ENCODE measurements at regions not wholly inside any gene's neighbourhood (a gene's known extent, or its start where the extent isn't known, plus 50 kb on each side); places are given as distances from the start of the nearest gene placed in this dataset.

DNA sequence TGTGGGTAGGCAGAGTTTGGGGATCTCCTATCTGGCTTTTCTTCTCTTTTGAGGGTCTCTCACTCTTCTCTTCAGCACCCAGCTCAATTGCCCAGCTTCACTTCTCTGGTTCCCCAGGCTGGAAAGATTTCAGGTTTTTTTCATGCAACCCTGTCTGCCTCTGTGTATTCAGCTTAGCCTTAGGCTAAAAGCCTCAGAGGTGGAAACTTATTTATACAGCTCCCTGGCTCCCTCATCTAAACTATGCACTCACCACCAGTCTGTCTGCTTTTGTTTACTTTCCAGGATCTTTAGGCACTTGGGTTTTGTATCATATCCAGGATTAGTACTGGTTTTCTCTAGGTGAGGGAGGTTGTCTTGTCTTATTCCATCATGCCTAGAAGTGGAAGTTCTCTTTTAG lies 540.2 kb upstream of the TRPC7 start:
- no peak overlapping the region for H3K4me3 ChIP-seq
- no peak for DNase-seq (ENCODE audit: low spot score in 2 of 2)
- H3K4me1 ChIP-seq, result no peaks in the 10 kb centered on the region
- H3K36me3 ChIP-seq, result no peaks in the 10 kb centered on the region
- H3K27me3 ChIP-seq, result no peaks in the 10 kb centered on the region
- TF ChIP-seq, protein P1, sequence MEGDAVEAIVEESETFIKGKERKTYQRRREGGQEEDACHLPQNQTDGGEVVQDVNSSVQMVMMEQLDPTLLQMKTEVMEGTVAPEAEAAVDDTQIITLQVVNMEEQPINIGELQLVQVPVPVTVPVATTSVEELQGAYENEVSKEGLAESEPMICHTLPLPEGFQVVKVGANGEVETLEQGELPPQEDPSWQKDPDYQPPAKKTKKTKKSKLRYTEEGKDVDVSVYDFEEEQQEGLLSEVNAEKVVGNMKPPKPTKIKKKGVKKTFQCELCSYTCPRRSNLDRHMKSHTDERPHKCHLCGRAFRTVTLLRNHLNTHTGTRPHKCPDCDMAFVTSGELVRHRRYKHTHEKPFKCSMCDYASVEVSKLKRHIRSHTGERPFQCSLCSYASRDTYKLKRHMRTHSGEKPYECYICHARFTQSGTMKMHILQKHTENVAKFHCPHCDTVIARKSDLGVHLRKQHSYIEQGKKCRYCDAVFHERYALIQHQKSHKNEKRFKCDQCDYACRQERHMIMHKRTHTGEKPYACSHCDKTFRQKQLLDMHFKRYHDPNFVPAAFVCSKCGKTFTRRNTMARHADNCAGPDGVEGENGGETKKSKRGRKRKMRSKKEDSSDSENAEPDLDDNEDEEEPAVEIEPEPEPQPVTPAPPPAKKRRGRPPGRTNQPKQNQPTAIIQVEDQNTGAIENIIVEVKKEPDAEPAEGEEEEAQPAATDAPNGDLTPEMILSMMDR (IDR thresholded peaks at IDR 0.05), result no peak
- no peak for TF ChIP-seq POLR2A (IDR thresholded peaks at IDR 0.05)
- TF ChIP-seq EP300 (IDR thresholded peaks at IDR 0.05), result no peak
- no peak overlapping the region for H3K27ac ChIP-seq
- H3K9me3 ChIP-seq, result peaks cover 0 to 18% (median 1%) of the 10 kb centered on the region in 4 donors

DNA sequence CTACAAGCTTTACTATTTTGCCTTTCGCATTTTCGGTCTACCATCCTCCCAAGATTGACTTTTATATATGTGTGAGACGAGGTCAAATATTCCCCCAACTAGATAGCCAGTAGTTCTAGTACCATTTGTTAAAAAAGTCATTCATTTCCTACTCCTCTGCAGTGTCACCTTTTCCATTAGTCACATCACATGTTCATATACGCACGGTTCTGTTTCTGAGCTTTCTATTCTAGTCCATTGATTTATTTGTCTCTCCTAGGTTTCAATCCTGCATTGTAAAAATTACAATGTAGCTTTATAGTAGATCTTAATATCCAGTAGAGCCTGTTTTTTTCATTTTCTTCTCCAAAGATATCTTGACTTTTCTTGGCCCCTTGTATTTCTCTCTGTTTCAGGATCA lies 528.7 kb upstream of the TRPC7 start:
- WGBS, 2 donors, result 65 to 78% methylated on average over 5 of the region's 5 CpGs
- no peaks in the 10 kb centered on the region for H3K4me1 ChIP-seq
- no peaks in the 10 kb centered on the region for H3K36me3 ChIP-seq
- H3K27me3 ChIP-seq, result no peaks in the 10 kb centered on the region
- H3K4me3 ChIP-seq, result no peak overlapping the region
- no peak for TF ChIP-seq EP300 (IDR thresholded peaks at IDR 0.05)
- TF ChIP-seq POLR2A (IDR thresholded peaks at IDR 0.05), result no peak
- TF ChIP-seq, protein P1 (IDR thresholded peaks at IDR 0.05), result no peak
- peaks cover 0 to 9% (median 0%) of the 10 kb centered on the region in 4 donors for H3K9me3 ChIP-seq
- no peak overlapping the region for H3K27ac ChIP-seq
- no peak for DNase-seq (ENCODE audit: low spot score in 2 of 2)

DNA sequence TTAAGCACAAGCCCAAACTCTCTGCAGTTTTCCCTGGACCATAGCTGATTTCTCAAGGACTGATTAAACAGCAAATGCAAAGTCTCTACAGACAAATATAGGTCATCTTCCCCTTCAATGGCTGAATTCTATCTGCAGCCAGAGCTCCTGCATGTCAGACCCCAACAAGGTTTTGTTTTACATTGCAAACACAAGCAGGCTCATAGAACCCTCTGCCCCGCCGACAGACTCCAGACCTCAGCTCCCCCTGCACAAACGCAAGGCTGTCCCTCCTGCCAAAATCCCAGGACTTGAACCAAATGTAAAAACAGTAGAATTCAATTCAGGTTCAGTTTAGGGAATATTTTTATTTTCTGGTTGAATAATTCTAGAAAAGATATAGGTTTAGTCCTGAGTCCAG lies 526.7 kb upstream of the TRPC7 start:
- no peaks in the 10 kb centered on the region for H3K27me3 ChIP-seq
- TF ChIP-seq, protein P1 (IDR thresholded peaks at IDR 0.05), result no peak
- TF ChIP-seq EP300 (IDR thresholded peaks at IDR 0.05) (no peak), POLR2A (IDR thresholded peaks at IDR 0.05) (no peak)
- no peaks in the 10 kb centered on the region for H3K9me3 ChIP-seq
- H3K4me1 ChIP-seq, result no peaks in the 10 kb centered on the region
- H3K4me3 ChIP-seq, result no peak overlapping the region
- H3K36me3 ChIP-seq, result no peaks in the 10 kb centered on the region
- 38 to 39% methylated on average over 3 of the region's 3 CpGs for WGBS, 2 donors
- DNase-seq (ENCODE audit: low spot score in 2 of 2), result no peak
- H3K27ac ChIP-seq, result no peak overlapping the region

DNA sequence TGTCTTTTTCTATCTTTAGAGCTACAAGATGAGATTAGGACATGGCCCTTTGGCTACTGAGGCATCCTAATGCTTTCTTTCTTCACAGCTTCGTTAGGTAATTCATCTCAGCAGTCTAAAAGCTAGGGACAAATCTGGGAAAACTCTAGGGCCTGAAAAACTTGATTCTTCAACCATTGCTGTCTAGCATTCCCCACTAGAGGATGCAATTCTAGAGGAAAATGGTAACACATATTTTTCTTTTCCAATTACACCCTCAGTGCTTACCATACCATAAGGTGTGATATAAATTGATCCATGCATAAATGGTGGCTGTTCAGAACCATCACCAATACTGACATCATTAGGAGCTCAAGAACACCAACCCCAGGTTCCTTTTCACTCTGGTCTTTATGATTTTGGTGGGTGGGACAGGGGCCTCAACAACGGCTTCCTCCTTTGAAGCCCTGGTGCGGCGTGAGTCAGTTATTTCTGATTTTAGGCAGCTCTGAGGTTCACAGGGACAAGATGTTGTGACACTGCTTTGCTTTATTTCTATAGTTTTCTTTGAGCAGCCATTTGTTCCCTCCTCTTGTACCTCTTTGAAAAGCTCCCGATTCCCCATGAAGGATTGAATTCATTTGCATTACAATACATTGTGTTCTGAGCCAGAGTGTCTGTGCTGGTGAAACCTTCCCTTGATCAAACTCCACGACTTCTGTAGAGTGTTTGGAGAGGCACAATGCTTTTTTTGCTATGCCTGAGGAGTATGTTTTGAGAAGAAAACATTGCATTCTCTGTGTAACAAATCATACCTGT lies 526.0 kb upstream of the TRPC7 start:
- Histone ChIP-seq H3K4me1 (no peaks in the 10 kb centered on the region), H3K27ac (no peak overlapping the region), H3K36me3 (no peaks in the 10 kb centered on the region), H3K9me3 (no peaks in the 10 kb centered on the region), H3K4me3 (no peak overlapping the region), H3K27me3 (no peaks in the 10 kb centered on the region)
- WGBS, 2 donors, result 53 to 58% methylated on average over 6 of the region's 6 CpGs
- DNase-seq (ENCODE audit: low spot score in 2 of 2), result no peak
- TF ChIP-seq POLR2A (IDR thresholded peaks at IDR 0.05), result no peak
- no peak for TF ChIP-seq EP300 (IDR thresholded peaks at IDR 0.05)
- TF ChIP-seq, protein P1 (IDR thresholded peaks at IDR 0.05), result no peak

DNA sequence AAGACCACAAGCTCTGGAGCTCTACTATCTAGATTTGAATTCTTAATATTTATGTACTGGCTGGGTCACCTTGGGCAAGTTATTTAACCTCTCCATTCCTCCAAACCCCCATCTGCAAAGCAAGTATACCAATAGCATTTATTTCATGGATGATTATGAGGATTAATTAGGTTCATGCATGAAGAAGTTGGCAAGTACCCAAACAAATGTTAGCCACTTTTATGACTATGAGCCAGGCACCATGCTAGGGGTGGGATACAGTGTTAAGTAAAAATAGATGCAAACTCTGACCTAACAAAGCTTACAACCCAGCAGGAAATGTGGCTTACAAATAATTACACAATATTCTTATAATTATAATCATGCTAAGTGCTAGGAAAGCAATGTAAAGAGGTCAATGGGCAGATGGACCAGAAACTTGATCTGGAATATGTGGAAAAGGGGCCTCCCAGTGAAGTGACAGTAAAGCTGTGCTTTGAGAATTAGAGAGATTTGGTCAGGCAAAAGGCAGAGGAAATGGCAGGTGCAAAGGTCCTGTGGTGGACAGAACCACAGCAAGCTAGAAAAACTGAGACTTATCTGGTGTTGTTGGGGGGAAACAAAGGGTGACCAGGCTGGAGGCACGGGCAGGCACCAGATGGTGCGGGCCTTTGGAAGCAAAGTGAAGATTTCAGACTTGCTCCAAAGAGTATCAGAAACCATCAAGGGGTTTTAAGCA lies 525.2 kb upstream of the TRPC7 start:
- DNase-seq (ENCODE audit: low spot score in 2 of 2), result no peak
- Histone ChIP-seq H3K36me3 (no peaks in the 10 kb centered on the region), H3K27me3 (no peaks in the 10 kb centered on the region), H3K4me1 (no peaks in the 10 kb centered on the region), H3K4me3 (no peak overlapping the region), H3K9me3 (no peaks in the 10 kb centered on the region), H3K27ac (no peak overlapping the region)
- WGBS, 2 donors, result 91 to 100% methylated on average over 2 of the region's 2 CpGs
- TF ChIP-seq EP300 (IDR thresholded peaks at IDR 0.05) (no peak), POLR2A (IDR thresholded peaks at IDR 0.05) (no peak)
- TF ChIP-seq, protein P1 (IDR thresholded peaks at IDR 0.05), result no peak

All from tibial nerve (tissue), 4 donors.